ENCODE measurements at regions not wholly inside any gene's neighbourhood (a gene's known extent, or its start where the extent isn't known, plus 50 kb on each side); places are given as distances from the start of the nearest gene placed in this dataset.
A peak's percentile ranks its signal among the peaks of the same experiment; 100 is the strongest.
"Not testable (repeated sequence)": the region's sequence is repeated elsewhere in the genome, so short reads cannot be mapped to it uniquely, and the experiment has no call there.

DNA sequence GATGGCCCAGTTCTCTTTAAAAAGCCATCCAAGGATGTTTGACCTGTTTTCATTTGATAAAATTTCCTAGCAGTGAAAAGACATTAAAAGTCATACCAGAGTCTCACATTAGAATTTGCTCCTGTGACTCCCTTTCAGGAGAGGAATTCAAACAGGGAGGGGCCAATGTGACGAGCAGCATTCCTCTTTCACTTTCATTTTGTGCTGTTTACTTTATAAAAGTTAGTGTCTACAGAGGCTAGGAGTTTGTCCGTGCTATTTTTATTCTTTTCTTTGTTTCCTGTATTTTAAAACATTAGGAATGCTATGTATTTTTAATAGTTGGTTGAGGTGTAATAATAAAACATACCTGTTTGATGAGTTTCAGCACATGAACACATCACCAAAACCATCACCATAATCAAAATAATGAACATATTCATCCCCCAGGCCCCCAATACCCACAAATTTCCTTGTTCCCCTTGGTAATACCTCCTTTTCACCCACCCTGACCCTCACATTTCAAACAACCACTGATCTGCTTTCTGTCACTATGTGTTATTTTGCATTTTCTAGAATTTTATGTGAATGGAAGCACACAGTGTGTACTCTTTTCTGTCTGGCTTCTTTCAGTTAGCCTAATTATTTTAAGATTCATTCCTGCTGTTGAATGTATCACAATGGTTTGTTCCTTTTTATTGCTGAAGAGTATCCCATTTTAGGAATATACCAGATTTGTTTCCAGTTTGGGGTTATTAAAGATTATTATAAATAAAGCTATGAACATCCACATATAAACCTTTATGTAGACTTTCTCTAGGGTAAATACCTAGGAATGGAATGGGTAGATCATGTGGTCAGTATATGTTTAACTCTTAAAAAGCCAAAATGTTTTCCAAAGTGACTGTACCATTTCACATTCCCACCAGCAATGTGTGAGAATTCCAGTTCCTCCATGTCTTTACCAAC, 129.5 kb downstream of the TENT5C start:
- peak overlapping the region; percentile 24 for H3K4me3 ChIP-seq (ENCODE audit: low read depth, low read length)
- TF ChIP-seq, protein P1, sequence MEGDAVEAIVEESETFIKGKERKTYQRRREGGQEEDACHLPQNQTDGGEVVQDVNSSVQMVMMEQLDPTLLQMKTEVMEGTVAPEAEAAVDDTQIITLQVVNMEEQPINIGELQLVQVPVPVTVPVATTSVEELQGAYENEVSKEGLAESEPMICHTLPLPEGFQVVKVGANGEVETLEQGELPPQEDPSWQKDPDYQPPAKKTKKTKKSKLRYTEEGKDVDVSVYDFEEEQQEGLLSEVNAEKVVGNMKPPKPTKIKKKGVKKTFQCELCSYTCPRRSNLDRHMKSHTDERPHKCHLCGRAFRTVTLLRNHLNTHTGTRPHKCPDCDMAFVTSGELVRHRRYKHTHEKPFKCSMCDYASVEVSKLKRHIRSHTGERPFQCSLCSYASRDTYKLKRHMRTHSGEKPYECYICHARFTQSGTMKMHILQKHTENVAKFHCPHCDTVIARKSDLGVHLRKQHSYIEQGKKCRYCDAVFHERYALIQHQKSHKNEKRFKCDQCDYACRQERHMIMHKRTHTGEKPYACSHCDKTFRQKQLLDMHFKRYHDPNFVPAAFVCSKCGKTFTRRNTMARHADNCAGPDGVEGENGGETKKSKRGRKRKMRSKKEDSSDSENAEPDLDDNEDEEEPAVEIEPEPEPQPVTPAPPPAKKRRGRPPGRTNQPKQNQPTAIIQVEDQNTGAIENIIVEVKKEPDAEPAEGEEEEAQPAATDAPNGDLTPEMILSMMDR (IDR thresholded peaks at IDR 0.05; ENCODE audit: insufficient read depth, low read depth, low read length): no peak
- peak; percentile 73 for DNase-seq (ENCODE audit: low read depth)

DNA sequence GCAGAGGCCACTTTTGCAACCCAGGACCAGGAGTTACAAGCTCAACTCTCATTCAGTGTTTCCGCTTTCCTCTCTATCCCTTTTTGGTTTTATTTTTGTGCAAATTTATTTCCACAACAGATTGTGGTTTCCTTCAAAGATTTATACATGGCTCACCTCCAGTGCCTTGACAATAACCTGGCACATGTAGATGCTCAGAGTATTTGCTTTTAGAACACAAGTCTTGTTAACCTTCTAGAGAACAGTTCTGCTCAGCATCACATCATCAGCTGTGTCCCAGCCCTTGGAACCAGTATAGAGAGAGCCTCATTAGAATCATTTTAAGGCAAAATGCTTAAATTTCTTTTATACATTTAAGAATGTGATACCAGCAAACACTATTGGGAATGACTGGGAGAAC, 133.7 kb downstream of the TENT5C start:
- TF ChIP-seq, protein P1 (IDR thresholded peaks at IDR 0.05; ENCODE audit: insufficient read depth, low read depth, low read length): no peak
- no peak for DNase-seq (ENCODE audit: low read depth)

DNA sequence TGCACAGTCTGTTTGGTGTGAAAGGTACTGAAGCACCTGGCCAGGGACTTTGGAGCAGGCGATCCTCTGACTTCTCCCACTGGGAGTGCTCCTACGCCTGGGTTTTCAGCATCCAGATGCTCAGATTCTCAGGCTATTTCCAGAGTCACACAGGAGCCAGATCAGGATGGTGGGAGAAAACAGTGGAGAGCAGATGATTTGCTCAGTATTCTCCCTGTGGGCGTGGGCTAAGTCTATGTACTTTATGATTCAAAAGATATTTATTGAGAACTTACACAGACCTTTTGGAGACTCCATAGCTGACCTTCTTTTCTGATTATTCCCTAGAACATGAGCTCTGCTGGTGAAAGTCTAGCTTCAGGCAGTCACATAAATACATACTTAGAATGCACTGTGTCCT, 134.6 kb downstream of the TENT5C start:
- DNase-seq (ENCODE audit: low read depth): no peak
- no peak overlapping the region for H3K4me3 ChIP-seq (ENCODE audit: low read depth, low read length)
- TF ChIP-seq, protein P1 (IDR thresholded peaks at IDR 0.05; ENCODE audit: insufficient read depth, low read depth, low read length): no peak

More for the DNA sequence above, 133.7 kb downstream of the TENT5C start:
- H3K4me3 ChIP-seq (ENCODE audit: low read depth, low read length): no peak overlapping the region

DNA sequence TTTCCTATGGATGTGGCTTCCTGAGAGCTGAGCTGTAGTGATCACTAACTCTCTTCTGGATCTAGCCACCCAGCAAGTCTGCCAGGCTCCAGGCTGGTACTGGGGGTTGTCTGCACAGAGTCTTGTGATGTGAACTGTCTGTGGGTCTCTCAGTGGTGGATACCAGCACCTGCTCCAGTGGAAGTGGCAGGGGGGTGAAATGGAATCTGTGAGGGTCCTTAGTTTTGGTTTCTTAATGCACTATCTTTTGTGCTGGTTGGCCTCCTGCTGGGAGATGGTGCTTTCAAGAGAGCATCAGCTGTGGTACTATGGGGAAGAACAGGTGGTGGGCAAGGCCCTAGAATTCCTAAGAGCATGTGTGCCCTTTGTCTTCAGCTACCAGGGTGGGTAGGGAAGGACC, 140.7 kb downstream of the TENT5C start:
- not testable (repeated sequence) for DNase-seq (ENCODE audit: low read depth); H3K4me3 ChIP-seq (ENCODE audit: low read depth, low read length)

DNA sequence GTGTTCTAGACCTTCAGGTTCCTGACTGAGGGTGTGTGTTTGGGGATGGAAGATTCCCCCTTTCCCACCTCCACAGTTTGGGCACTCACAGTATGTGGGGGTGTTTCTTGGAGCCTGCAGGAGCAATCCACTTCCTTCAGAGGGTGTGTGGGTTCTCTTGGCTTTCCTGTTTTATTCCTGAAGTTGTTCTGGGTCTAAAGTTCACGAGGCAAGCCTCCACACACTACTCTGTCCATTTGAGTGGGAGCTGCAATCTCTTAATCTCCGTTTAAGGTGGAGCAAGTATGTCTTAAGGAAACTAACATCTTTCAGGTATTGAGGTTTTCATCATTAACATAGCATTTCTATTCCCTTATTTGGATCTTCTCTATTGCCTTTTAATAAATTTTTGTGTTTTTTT, 141.8 kb downstream of the TENT5C start:
- TF ChIP-seq, protein P1 (IDR thresholded peaks at IDR 0.05; ENCODE audit: insufficient read depth, low read depth, low read length): no peak

DNA sequence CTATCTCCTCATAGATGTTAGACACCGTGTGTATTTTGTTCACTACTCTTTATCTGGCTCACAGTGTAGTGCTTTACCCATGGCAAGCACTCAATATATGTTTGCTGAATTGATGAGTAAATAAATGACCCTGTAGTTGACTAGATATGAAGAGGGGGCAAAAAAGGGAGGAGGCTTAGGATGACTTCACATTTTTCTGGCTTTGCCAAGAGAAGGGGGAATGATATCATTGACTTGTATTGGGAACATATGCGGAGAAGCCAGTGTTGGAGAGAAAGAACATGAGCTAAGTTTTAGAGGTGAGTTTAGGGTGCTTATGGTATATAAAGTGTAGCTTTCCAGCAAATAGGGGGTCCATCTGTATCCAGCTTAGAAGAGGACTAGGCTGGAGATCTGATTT, 145.5 kb downstream of the TENT5C start:
- no peak for DNase-seq (ENCODE audit: low read depth)
- TF ChIP-seq, protein P1 (IDR thresholded peaks at IDR 0.05; ENCODE audit: insufficient read depth, low read depth, low read length): no peak
- no peak overlapping the region for H3K4me3 ChIP-seq (ENCODE audit: low read depth, low read length)

More for the DNA sequence above, 141.8 kb downstream of the TENT5C start:
- DNase-seq (ENCODE audit: low read depth): no peak
- no peak overlapping the region for H3K4me3 ChIP-seq (ENCODE audit: low read depth, low read length)

DNA sequence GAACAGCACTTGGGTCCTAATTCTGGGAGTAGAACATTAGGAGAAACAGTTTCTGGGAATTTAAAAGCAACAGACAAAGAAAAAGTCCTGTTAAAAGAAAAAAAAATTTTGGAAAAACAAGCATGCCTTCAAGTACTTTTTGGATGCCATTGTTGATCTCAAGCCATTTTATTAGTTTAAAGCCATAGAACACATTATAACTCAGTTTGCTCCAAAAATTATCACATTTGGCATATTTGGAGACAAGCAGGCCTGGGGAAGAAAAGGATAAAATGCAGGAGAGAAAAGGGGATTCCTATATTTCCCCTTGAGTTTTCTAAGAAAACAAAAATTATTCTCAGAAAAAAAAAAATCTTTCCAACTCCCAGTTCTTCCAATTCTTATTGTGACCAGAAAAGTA, 146.8 kb downstream of the TENT5C start:
- DNase-seq (ENCODE audit: low read depth): no peak
- no peak overlapping the region for H3K4me3 ChIP-seq (ENCODE audit: low read depth, low read length)

More for the DNA sequence above, 146.8 kb downstream of the TENT5C start:
- TF ChIP-seq, protein P1 (IDR thresholded peaks at IDR 0.05; ENCODE audit: insufficient read depth, low read depth, low read length): no peak
